ENCODE measurements at regions not wholly inside any gene's neighbourhood (a gene's known extent, or its start where the extent isn't known, plus 50 kb on each side); places are given as distances from the start of the nearest gene placed in this dataset.

GRCh38 chr3:68402235-68402918, 530.0 kb downstream of the TAFA4 start:
- no peak overlapping the region for H3K27ac ChIP-seq (ENCODE audit: low read depth, low read length, poor library complexity, severe bottlenecking)
- H3K4me3 ChIP-seq (ENCODE audit: low read depth, low read length, poor library complexity, severe bottlenecking), result no peak overlapping the region
- H3K4me1 ChIP-seq (ENCODE audit: insufficient read depth, low read length, poor library complexity, severe bottlenecking), result no peaks in the 10 kb centered on the region
- POLR2A ChIA-PET (ENCODE audit: low non-redundant PET), result no interaction called here
- no TSS peak for BruUV-seq (replicated peaks)
- no peaks in the 10 kb centered on the region for H3K27me3 ChIP-seq (replicated peaks; ENCODE audit: insufficient read depth, low read depth, low read length, poor library complexity)
- H3K36me3 ChIP-seq (ENCODE audit: insufficient read depth, low read length, poor library complexity, severe bottlenecking), result no peaks in the 10 kb centered on the region
- CTCF ChIA-PET, result no interaction called here
- TF ChIP-seq EZH2 (IDR thresholded peaks at IDR 0.05; ENCODE audit: borderline replicate concordance, low read depth, low read length, poor library complexity, severe bottlenecking) (no peak), CTCF (conservative IDR thresholded peaks at IDR 0.05; ENCODE audit: low read depth, low read length) (no peak)
- DNase-seq (ENCODE audit: low spot score), result no peak
- no peaks in the 10 kb centered on the region for H3K9me3 ChIP-seq (ENCODE audit: low read depth, low read length, poor library complexity, severe bottlenecking)
- intact Hi-C loops (cut with micrococcal nuclease; ENCODE audit: unreplicated experiment), result no loop called here

GRCh38 chr3:68378631-68379030, 553.7 kb downstream of the TAFA4 start:
- POLR2A ChIA-PET (ENCODE audit: low non-redundant PET), result no interaction called here
- no peak for DNase-seq (ENCODE audit: low spot score)
- CTCF ChIA-PET, result no interaction called here
- TF ChIP-seq EZH2 (IDR thresholded peaks at IDR 0.05; ENCODE audit: borderline replicate concordance, low read depth, low read length, poor library complexity, severe bottlenecking) (no peak), CTCF (conservative IDR thresholded peaks at IDR 0.05; ENCODE audit: low read depth, low read length) (no peak)
- H3K36me3 ChIP-seq (ENCODE audit: insufficient read depth, low read length, poor library complexity, severe bottlenecking), result no peaks in the 10 kb centered on the region
- no peak overlapping the region for H3K27ac ChIP-seq (ENCODE audit: low read depth, low read length, poor library complexity, severe bottlenecking)
- no peaks in the 10 kb centered on the region for H3K27me3 ChIP-seq (replicated peaks; ENCODE audit: insufficient read depth, low read depth, low read length, poor library complexity)
- H3K4me1 ChIP-seq (ENCODE audit: insufficient read depth, low read length, poor library complexity, severe bottlenecking), result no peaks in the 10 kb centered on the region
- H3K9me3 ChIP-seq (ENCODE audit: low read depth, low read length, poor library complexity, severe bottlenecking), result no peaks in the 10 kb centered on the region
- H3K4me3 ChIP-seq (ENCODE audit: low read depth, low read length, poor library complexity, severe bottlenecking), result no peak overlapping the region
- BruUV-seq (replicated peaks), result no TSS peak
- intact Hi-C loops (cut with micrococcal nuclease; ENCODE audit: unreplicated experiment), result no loop called here

- BruUV-seq (replicated peaks), result no TSS peak
- POLR2A ChIA-PET (ENCODE audit: low non-redundant PET), result no interaction called here
- no peaks in the 10 kb centered on the region for H3K36me3 ChIP-seq (ENCODE audit: insufficient read depth, low read length, poor library complexity, severe bottlenecking)
- no peak overlapping the region for H3K27ac ChIP-seq (ENCODE audit: low read depth, low read length, poor library complexity, severe bottlenecking)
- no peaks in the 10 kb centered on the region for H3K4me1 ChIP-seq (ENCODE audit: insufficient read depth, low read length, poor library complexity, severe bottlenecking)
- H3K27me3 ChIP-seq (replicated peaks; ENCODE audit: insufficient read depth, low read depth, low read length, poor library complexity), result no peaks in the 10 kb centered on the region
- CTCF ChIA-PET, result no interaction called here
- intact Hi-C loops (cut with micrococcal nuclease; ENCODE audit: unreplicated experiment), result no loop called here
- H3K4me3 ChIP-seq (ENCODE audit: low read depth, low read length, poor library complexity, severe bottlenecking), result no peak overlapping the region
- TF ChIP-seq EZH2 (IDR thresholded peaks at IDR 0.05; ENCODE audit: borderline replicate concordance, low read depth, low read length, poor library complexity, severe bottlenecking) (no peak), CTCF (conservative IDR thresholded peaks at IDR 0.05; ENCODE audit: low read depth, low read length) (no peak)
- H3K9me3 ChIP-seq (ENCODE audit: low read depth, low read length, poor library complexity, severe bottlenecking), result no peaks in the 10 kb centered on the region
- DNase-seq (ENCODE audit: low spot score), result no peak
These were observed 558.6 kb downstream of the TAFA4 start for GRCh38 chr3:68373727-68374126.
